ENCODE measurements at regions not wholly inside any gene's neighbourhood (a gene's known extent, or its start where the extent isn't known, plus 50 kb on each side); places are given as distances from the start of the nearest gene placed in this dataset.

DNA sequence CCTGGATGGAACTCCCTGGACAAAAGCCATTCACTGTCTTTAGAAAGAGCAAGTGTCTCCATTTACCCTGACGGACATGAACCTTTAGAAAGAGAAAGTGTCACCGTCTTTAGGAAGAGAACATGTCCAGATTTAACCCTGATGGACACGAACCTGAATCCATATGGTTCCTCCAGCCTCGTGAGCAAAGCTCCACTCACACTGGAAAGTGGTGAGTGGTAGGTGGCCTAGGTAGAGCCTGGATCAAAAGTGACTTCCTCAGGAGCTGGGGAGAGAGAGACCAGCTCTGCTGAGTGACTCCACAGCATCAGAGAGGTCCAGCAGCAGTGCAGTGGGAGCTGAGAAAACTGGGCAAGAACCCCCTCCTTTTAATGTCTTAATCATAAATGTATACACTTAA, 59.8 kb upstream of the IRS2 start:
- TF ChIP-seq, protein P1, sequence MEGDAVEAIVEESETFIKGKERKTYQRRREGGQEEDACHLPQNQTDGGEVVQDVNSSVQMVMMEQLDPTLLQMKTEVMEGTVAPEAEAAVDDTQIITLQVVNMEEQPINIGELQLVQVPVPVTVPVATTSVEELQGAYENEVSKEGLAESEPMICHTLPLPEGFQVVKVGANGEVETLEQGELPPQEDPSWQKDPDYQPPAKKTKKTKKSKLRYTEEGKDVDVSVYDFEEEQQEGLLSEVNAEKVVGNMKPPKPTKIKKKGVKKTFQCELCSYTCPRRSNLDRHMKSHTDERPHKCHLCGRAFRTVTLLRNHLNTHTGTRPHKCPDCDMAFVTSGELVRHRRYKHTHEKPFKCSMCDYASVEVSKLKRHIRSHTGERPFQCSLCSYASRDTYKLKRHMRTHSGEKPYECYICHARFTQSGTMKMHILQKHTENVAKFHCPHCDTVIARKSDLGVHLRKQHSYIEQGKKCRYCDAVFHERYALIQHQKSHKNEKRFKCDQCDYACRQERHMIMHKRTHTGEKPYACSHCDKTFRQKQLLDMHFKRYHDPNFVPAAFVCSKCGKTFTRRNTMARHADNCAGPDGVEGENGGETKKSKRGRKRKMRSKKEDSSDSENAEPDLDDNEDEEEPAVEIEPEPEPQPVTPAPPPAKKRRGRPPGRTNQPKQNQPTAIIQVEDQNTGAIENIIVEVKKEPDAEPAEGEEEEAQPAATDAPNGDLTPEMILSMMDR (IDR thresholded peaks at IDR 0.05), result no peak
- no peak for TF ChIP-seq POLR2A (IDR thresholded peaks at IDR 0.05; ENCODE audit: low read depth)
